ENCODE measurements at regions not wholly inside any gene's neighbourhood (a gene's known extent, or its start where the extent isn't known, plus 50 kb on each side); places are given as distances from the start of the nearest gene placed in this dataset.
"Not testable (repeated sequence)": the region's sequence is repeated elsewhere in the genome, so short reads cannot be mapped to it uniquely, and the experiment has no call there.

GRCh38 chr6:167667204-167668018 is 159.3 kb upstream of the AFDN start:
- no peaks in the 10 kb centered on the region for H3K4me1 Mint-ChIP-seq
- no peak for ATAC-seq
- H3K36me3 Mint-ChIP-seq: no peaks in the 10 kb centered on the region
- H3K9me3 Mint-ChIP-seq: peaks cover 12% of the 10 kb centered on the region
- H3K27me3 Mint-ChIP-seq: peaks cover 8% of the 10 kb centered on the region
- H3K4me3 Mint-ChIP-seq: no peak overlapping the region
- no peak overlapping the region for H3K27ac Mint-ChIP-seq

DNA sequence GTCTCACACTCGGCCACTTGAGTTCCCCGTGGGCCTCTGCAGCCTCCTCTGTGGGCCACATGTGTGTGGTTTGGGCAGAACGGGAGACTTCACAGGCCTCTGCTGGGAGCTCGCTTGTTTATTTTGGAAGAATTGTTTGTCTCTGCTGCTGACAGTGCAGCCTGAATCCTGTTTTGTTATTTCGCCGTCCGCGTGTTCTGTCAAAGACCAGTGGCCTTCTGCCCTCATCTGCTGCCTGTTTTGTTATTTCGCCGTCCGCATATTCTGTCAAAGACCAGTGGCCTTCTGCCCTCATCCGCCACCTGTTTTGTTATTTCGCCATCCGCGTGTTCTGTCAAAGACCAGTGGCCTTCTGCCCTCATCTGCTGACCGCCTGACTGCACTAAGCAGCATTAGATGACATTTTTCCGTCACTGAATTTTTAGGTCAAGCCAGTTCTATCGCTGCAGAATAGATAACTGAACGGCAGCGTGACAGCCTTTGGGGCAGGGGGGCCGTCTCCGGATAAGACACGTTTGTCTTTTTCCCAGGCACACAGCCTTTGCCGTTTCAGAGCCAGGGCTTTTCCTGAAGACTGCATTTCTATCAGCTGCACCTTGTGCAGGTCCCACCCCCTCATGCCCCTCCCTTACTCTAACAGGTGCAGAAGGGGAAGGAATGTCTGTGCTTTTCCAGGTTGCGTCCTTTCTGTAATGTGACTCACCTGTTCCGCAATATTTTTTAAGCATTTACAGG is 158.5 kb upstream of the AFDN start:
- H3K4me3 Mint-ChIP-seq: no peak overlapping the region
- H3K27ac Mint-ChIP-seq: no peak overlapping the region
- no peaks in the 10 kb centered on the region for H3K4me1 Mint-ChIP-seq
- no peaks in the 10 kb centered on the region for H3K36me3 Mint-ChIP-seq
- H3K9me3 Mint-ChIP-seq: peaks cover 14% of the 10 kb centered on the region
- ATAC-seq: no peak
- H3K27me3 Mint-ChIP-seq: peaks cover 8% of the 10 kb centered on the region

- peaks cover 9% of the 10 kb centered on the region for H3K27me3 Mint-ChIP-seq
Measured at GRCh38 chr6:167668754-167669552, 157.8 kb upstream of the AFDN start.

DNA sequence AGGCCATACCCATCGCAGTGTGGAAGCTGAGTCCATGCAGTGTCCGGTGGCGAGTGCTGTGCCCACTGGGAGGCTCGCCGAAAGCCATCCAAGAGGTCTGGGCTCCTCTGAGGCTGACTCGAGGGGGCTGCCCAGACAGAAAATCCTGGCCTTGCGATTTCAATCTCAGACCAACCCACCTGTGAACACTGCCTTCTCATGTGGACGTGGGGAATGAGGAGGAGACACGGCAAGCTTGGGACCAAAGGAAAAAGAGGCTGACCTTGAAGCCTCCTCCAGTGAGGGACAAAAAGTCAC is 157.2 kb upstream of the AFDN start:
- H3K27ac Mint-ChIP-seq: no peak overlapping the region
- H3K4me3 Mint-ChIP-seq: no peak overlapping the region
- no peak for ATAC-seq
- H3K4me1 Mint-ChIP-seq: no peaks in the 10 kb centered on the region
- H3K9me3 Mint-ChIP-seq: peaks cover 14% of the 10 kb centered on the region
- peaks cover 14% of the 10 kb centered on the region for H3K27me3 Mint-ChIP-seq
- H3K36me3 Mint-ChIP-seq: no peaks in the 10 kb centered on the region

More at GRCh38 chr6:167668754-167669552, 157.8 kb upstream of the AFDN start:
- no peak overlapping the region for H3K27ac Mint-ChIP-seq
- H3K9me3 Mint-ChIP-seq: peaks cover 14% of the 10 kb centered on the region
- no peak overlapping the region for H3K4me3 Mint-ChIP-seq
- no peak for ATAC-seq
- no peaks in the 10 kb centered on the region for H3K4me1 Mint-ChIP-seq
- H3K36me3 Mint-ChIP-seq: no peaks in the 10 kb centered on the region

DNA sequence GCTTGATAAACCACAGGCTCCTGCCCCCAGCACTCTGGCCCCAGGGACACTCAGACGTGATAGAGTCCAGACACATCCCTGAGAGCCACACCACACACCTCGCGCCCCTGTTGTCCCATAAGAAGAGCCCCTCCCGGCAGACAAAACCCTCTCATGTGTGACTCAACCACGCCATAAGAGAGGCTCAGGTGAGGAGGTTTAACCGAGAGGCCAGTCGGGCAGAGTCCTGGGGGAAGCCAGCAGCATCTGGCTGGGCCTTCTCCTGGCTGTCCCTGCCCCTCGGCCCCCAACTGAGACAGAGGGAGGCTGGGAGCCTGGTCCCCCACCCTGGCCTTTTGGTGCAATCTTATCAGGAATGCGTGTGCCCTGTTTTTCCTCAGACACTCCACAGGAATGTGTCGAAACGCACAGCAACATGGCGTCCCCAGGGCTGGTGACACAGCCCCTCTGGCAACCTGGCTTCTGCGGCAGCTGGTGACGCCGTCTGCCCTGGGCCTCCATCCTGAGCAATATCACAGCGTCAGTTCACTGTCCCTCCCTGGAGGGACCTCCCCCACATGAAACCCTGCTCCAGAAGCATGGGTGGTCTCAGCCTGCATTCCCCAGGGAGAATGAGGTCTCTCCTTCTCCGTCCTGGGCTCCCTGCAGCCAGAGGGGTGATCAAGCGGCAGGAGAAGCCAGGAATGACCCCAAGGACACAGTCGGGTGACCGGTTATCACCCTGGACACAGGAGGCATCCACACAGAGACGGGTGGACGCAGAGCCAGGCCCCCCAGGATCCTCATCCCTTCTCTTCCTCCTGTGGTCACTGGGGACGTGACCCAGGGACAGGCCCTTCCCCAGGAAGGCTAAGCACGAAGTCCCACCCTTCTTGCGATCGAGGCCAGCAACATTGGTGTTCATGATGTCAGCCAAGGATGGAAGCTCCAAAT is 156.6 kb upstream of the AFDN start:
- no peaks in the 10 kb centered on the region for H3K4me1 Mint-ChIP-seq
- no peak for ATAC-seq
- H3K4me3 Mint-ChIP-seq: no peak overlapping the region
- H3K27ac Mint-ChIP-seq: no peak overlapping the region
- H3K36me3 Mint-ChIP-seq: no peaks in the 10 kb centered on the region
- H3K9me3 Mint-ChIP-seq: peaks cover 14% of the 10 kb centered on the region
- H3K27me3 Mint-ChIP-seq: peaks cover 17% of the 10 kb centered on the region

DNA sequence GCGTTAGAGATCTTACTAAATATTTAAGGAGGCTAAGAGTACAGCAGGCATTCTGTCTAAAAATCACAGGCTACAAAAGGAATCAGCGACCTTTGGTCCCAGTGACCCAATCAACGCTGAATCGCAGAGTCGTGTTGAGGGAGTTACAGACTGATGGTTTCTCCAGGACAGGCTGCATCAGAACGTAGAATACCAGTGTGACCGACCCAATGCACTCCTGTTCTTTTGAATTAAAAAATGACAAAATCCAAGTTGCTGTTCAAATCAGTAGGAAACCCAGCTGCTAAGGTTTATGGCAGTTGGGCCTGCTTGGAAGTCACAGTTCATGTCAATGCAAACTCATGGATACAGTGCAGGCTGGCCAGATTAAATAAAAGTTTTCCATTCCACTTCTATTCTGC is 155.8 kb upstream of the AFDN start:
- Mint-ChIP-seq H3K36me3 (no peaks in the 10 kb centered on the region), H3K4me1 (no peaks in the 10 kb centered on the region), H3K27me3 (peaks cover 23% of the 10 kb centered on the region), H3K9me3 (peaks cover 14% of the 10 kb centered on the region), H3K4me3 (no peak overlapping the region), H3K27ac (no peak overlapping the region)
- no peak for ATAC-seq

DNA sequence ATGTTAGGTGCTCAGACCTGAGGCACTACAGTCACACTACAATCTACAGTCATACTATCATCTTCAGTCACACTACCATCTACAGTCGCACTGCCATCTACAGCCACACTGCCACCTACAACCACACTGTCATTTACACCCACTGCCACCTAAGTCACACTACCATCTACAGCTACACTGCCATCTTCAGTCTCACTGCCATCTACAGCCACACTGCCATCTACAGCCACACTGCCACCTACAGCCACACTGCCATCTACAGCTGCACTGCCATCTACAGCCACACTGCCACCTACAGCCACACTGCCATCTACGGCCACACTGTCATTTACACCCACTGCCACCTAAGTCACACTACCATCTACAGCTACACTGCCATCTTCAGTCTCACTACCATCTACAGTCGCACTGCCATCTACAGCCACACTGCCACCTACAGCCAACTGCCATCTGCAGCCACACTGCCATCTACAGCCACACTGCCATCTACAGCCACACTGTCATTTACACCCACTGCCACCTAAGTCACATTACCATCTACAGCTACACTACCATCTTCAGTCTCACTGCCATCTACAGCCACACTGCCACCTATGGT is 155.2 kb upstream of the AFDN start:
- H3K27me3 Mint-ChIP-seq: peaks cover 24% of the 10 kb centered on the region
- not testable (repeated sequence) for H3K4me1 Mint-ChIP-seq, H3K36me3 Mint-ChIP-seq, ATAC-seq, H3K27ac Mint-ChIP-seq, H3K4me3 Mint-ChIP-seq
- H3K9me3 Mint-ChIP-seq: peaks cover 14% of the 10 kb centered on the region

GRCh38 chr6:167671977-167672687 is 154.6 kb upstream of the AFDN start:
- peaks cover 27% of the 10 kb centered on the region for H3K27me3 Mint-ChIP-seq
- H3K4me1 Mint-ChIP-seq: no peaks in the 10 kb centered on the region
- H3K9me3 Mint-ChIP-seq: peaks cover 14% of the 10 kb centered on the region
- ATAC-seq: no peak
- no peak overlapping the region for H3K4me3 Mint-ChIP-seq
- no peaks in the 10 kb centered on the region for H3K36me3 Mint-ChIP-seq
- no peak overlapping the region for H3K27ac Mint-ChIP-seq

GRCh38 chr6:167672738-167673137 is 154.0 kb upstream of the AFDN start:
- H3K27ac Mint-ChIP-seq: no peak overlapping the region
- no peak overlapping the region for H3K4me3 Mint-ChIP-seq
- H3K27me3 Mint-ChIP-seq: peaks cover 33% of the 10 kb centered on the region

GRCh38 chr6:167673946-167674345 is 152.8 kb upstream of the AFDN start:
- Mint-ChIP-seq H3K27me3 (peaks cover 45% of the 10 kb centered on the region), H3K4me1 (peaks cover 12% of the 10 kb centered on the region), H3K27ac (no peak overlapping the region), H3K36me3 (no peaks in the 10 kb centered on the region), H3K4me3 (no peak overlapping the region), H3K9me3 (peaks cover 14% of the 10 kb centered on the region)
- no peak for ATAC-seq

More at GRCh38 chr6:167672738-167673137, 154.0 kb upstream of the AFDN start:
- ATAC-seq: no peak
- Mint-ChIP-seq H3K4me1 (no peaks in the 10 kb centered on the region), H3K9me3 (peaks cover 14% of the 10 kb centered on the region), H3K36me3 (no peaks in the 10 kb centered on the region)

- Mint-ChIP-seq H3K27me3 (peaks cover 51% of the 10 kb centered on the region), H3K4me1 (peaks cover 13% of the 10 kb centered on the region), H3K4me3 (no peak overlapping the region), H3K9me3 (peaks cover 14% of the 10 kb centered on the region), H3K36me3 (no peaks in the 10 kb centered on the region), H3K27ac (no peak overlapping the region)
- no peak for ATAC-seq
Measured at GRCh38 chr6:167674486-167674885, 152.2 kb upstream of the AFDN start.

DNA sequence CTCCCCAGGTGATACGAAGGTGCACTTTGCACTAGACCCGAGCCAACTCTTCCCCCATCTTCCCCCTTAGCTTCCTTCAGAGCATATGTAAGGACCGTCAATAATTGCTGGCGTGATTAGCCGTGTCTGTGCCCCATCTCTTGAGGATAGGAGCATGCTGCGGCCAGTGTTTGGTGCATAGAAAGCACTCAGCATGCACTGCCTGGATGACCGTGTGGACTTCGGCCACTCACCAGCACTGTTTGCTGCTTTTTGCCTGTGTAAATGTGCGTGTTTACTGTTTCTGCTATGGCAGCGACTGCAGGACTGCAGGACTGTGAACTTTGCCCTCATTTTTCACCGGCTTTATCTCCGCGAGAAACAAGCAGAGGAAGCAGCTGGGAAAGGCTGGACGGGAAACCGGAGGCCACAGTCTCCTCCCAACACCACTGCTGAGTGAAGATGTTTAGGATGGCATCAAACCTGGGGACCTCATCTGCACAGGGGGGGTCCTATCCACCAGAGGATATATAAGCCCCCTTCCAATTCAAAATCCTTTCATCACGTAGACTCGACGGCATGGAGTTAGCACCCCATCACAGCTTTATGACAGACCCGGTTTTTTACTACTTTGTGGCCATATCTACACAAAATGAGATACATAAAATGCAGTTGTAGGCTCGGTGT is 150.6 kb upstream of the AFDN start:
- H3K9me3 Mint-ChIP-seq: peaks cover 14% of the 10 kb centered on the region
- no peak for ATAC-seq
- H3K4me3 Mint-ChIP-seq: no peak overlapping the region

GRCh38 chr6:167676666-167677421 is 149.9 kb upstream of the AFDN start:
- Mint-ChIP-seq H3K27me3 (peaks cover 74% of the 10 kb centered on the region), H3K9me3 (peaks cover 7% of the 10 kb centered on the region), H3K27ac (no peak overlapping the region), H3K4me1 (peaks cover 13% of the 10 kb centered on the region), H3K4me3 (no peak overlapping the region), H3K36me3 (no peaks in the 10 kb centered on the region)
- no peak for ATAC-seq

More for the DNA sequence above, 150.6 kb upstream of the AFDN start:
- no peak overlapping the region for H3K27ac Mint-ChIP-seq
- peaks cover 67% of the 10 kb centered on the region for H3K27me3 Mint-ChIP-seq
- peaks cover 13% of the 10 kb centered on the region for H3K4me1 Mint-ChIP-seq
- no peaks in the 10 kb centered on the region for H3K36me3 Mint-ChIP-seq

Measured in stimulated activated memory B cell treated with anti-CD40 and anti-IgM and Interleukin-4, amounts not matched to agents 10 μg/mL and 1 μg/mL and 100 μg/mL, for 72 hours (primary cell).